ENCODE measurements at regions not wholly inside any gene's neighbourhood (a gene's known extent, or its start where the extent isn't known, plus 50 kb on each side); places are given as distances from the start of the nearest gene placed in this dataset.
"Not testable (repeated sequence)": the region's sequence is repeated elsewhere in the genome, so short reads cannot be mapped to it uniquely, and the experiment has no call there.

DNA sequence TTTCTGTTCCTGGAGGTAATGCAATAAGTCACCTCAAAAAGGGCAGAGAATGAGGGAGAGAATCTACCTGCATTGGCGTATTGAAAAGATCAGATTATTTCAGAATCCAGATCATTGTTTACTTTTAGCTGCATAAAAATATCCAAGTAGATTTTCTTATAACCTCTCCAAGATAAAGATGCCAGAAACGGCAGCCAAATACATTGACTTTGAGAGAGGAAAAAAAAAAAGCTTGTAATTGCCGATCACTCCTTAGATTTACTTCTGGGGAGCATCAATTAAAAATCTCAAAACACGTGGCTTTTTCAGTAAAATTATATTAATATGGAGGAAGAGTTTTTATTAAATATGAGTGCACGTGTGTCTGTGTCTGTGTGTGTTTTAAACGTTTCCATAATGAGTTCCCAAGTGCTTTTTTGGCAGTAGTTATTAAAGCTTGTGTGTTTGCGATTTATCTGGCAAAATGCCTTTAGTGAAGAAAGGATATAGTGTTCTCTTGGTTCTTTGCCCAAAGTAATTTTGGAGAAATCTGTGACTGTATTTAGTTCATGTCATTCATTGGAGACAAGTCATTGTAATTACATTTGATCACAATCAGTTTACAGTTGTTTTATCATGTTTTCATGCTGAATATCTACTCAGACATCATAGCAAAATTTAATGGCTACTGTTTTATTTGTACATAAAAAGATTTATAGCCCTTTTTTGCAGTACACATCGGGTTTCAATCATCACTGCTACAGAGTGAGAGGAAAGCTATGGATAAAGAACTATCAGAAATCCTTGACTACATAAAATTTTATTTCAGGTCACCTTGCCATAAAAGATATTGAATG, 176.1 kb downstream of the TM9SF2 start:
- TF ChIP-seq, protein P1, sequence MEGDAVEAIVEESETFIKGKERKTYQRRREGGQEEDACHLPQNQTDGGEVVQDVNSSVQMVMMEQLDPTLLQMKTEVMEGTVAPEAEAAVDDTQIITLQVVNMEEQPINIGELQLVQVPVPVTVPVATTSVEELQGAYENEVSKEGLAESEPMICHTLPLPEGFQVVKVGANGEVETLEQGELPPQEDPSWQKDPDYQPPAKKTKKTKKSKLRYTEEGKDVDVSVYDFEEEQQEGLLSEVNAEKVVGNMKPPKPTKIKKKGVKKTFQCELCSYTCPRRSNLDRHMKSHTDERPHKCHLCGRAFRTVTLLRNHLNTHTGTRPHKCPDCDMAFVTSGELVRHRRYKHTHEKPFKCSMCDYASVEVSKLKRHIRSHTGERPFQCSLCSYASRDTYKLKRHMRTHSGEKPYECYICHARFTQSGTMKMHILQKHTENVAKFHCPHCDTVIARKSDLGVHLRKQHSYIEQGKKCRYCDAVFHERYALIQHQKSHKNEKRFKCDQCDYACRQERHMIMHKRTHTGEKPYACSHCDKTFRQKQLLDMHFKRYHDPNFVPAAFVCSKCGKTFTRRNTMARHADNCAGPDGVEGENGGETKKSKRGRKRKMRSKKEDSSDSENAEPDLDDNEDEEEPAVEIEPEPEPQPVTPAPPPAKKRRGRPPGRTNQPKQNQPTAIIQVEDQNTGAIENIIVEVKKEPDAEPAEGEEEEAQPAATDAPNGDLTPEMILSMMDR (conservative IDR thresholded peaks at IDR 0.05) = no peak
- peaks cover 11% of the 10 kb centered on the region for H3K4me1 Mint-ChIP-seq
- no peaks in the 10 kb centered on the region for H3K27me3 Mint-ChIP-seq (ENCODE audit: low read depth)
- H3K4me3 Mint-ChIP-seq = no peak overlapping the region
- no peak for DNase-seq (ENCODE audit: low read depth, low spot score)
- peaks cover 2% of the 10 kb centered on the region for H3K36me3 Mint-ChIP-seq (ENCODE audit: low read depth)
- H3K9me3 Mint-ChIP-seq = peaks cover 3% of the 10 kb centered on the region
- no peak overlapping the region for H3K27ac Mint-ChIP-seq (ENCODE audit: unreplicated experiment)

DNA sequence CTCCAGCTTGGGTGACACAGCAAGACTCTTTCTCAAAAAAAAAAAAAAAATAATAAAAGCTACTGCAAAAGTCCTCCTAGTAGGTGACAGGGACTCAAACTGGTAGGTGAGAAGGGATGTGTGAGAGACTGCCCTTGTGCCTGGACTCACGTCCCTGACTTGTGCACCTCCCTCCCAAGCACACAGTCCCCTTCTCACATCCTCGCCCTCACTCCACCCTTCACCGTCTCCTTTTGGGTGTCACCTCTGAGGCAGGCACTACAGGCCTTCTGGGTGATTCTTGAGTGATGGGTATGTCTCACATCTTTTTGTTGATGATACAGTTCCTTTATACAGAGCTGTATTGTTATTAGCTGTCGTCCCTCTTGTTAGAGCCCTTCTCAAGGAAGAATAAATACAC, 170.5 kb downstream of the TM9SF2 start:
- peaks cover 2% of the 10 kb centered on the region for H3K36me3 Mint-ChIP-seq (ENCODE audit: low read depth)
- H3K27me3 Mint-ChIP-seq (ENCODE audit: low read depth) = peaks cover 3% of the 10 kb centered on the region
- H3K27ac Mint-ChIP-seq (ENCODE audit: unreplicated experiment) = no peak overlapping the region
- TF ChIP-seq, protein P1 (conservative IDR thresholded peaks at IDR 0.05) = no peak
- DNase-seq (ENCODE audit: low read depth, low spot score) = no peak
- no peak overlapping the region for H3K4me3 Mint-ChIP-seq
- H3K9me3 Mint-ChIP-seq = peaks cover 3% of the 10 kb centered on the region
- H3K4me1 Mint-ChIP-seq = peaks cover 12% of the 10 kb centered on the region

DNA sequence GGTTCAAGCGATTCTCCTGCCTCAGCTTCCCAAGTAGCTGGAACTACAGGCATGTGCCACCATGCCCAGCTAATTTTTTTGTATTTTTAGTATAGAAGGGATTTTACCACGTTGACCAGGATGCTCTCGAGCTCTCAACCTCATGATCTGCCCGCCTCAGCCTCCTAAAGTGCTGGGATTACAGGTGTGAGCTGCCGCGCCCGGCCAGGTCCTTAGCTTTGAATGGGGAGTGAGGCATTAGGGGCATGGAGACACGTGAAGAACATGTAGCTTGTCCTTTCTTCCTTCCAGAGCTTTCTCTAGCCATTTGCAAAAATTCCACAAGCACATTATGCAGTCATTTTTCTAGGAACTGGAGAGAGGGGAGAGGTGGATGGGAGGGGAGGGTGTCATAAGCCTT, 167.8 kb downstream of the TM9SF2 start:
- not testable (repeated sequence) for DNase-seq (ENCODE audit: low read depth, low spot score); H3K27me3 Mint-ChIP-seq (ENCODE audit: low read depth); H3K36me3 Mint-ChIP-seq (ENCODE audit: low read depth); H3K4me3 Mint-ChIP-seq; H3K27ac Mint-ChIP-seq (ENCODE audit: unreplicated experiment); H3K9me3 Mint-ChIP-seq
- peaks cover 12% of the 10 kb centered on the region for H3K4me1 Mint-ChIP-seq

DNA sequence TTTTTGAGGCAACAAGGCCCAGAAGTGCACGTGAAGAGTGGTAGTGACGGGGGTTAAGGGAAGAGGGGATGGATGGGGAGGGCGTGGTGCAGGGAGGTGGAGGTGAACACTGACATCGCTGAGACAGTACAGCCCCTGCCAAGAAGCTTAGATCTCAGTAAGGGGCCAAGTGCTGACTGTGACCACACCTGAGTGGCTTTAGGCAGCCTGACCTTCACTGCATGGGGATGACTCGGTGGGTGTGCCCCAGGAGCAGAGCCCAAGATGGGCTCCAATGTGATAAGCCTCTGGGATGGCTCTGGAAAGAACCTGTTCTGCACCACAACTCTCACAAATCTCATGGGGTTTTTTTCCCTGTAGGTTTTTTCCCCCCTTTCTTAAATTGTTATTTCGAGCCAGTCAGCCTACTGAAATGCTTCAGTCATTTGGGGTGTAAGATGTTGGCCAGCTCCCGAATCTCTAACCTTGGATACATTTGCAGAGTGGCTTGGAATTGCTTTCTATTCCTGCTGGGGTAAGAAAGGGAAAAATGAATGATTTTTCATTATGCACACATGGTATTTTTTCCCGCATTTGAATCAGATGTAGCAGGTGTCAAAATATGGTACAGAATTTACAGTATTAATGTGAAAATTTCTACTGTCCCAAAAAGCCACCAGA, 165.0 kb downstream of the TM9SF2 start:
- Mint-ChIP-seq H3K4me3 (no peak overlapping the region), H3K36me3 (ENCODE audit: low read depth) (no peaks in the 10 kb centered on the region), H3K27me3 (ENCODE audit: low read depth) (peaks cover 22% of the 10 kb centered on the region), H3K4me1 (peaks cover 28% of the 10 kb centered on the region), H3K27ac (ENCODE audit: unreplicated experiment) (no peak overlapping the region), H3K9me3 (no peaks in the 10 kb centered on the region)
- no peak for DNase-seq (ENCODE audit: low read depth, low spot score)
- TF ChIP-seq, protein P1 (conservative IDR thresholded peaks at IDR 0.05) = no peak

DNA sequence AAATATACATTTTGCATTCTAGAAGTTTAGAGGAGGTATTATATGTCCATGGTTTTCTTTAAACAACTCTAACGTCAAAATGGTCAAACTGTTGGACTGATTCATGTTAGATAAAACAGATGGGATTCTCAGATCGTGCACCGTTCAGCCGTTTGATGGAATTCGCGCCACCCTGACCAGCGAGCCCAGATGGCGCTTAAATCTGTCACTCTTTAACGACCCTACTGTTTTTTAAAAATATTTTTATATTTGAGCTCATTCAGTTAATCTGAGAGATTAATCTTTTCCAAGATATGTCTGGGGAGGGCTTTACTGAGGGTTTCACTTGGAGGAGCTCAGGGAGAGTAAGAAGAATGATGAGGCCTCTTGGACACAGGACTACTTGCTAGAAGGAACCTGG, 164.4 kb downstream of the TM9SF2 start:
- Mint-ChIP-seq H3K27me3 (ENCODE audit: low read depth) (peaks cover 22% of the 10 kb centered on the region), H3K27ac (ENCODE audit: unreplicated experiment) (no peak overlapping the region), H3K9me3 (no peaks in the 10 kb centered on the region), H3K36me3 (ENCODE audit: low read depth) (no peaks in the 10 kb centered on the region), H3K4me3 (no peak overlapping the region), H3K4me1 (peaks cover 23% of the 10 kb centered on the region)
- TF ChIP-seq, protein P1 (conservative IDR thresholded peaks at IDR 0.05) = no peak
- no peak for DNase-seq (ENCODE audit: low read depth, low spot score)

DNA sequence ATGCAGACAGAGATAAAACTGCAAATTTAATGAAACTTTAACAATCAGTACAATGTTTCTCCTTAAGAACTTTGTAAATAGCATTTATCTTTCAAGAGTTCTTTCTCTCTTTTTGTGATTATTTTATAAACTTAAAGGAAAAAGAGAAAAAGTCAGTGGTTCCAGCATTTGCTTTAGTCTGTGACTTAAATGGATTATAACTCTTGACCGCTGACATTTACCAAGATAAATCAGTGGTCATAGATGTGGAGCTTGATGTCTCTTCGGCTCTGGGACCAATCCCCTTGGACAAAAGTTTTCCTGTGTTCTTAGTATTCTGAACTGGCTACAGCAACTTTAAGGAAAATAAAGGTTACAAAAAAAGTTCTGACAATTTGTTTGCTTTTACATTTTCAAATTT, 162.6 kb downstream of the TM9SF2 start:
- TF ChIP-seq, protein P1 (conservative IDR thresholded peaks at IDR 0.05) = no peak
- no peak for DNase-seq (ENCODE audit: low read depth, low spot score)
- Mint-ChIP-seq H3K36me3 (ENCODE audit: low read depth) (no peaks in the 10 kb centered on the region), H3K27ac (ENCODE audit: unreplicated experiment) (no peak overlapping the region), H3K4me3 (no peak overlapping the region), H3K27me3 (ENCODE audit: low read depth) (peaks cover 32% of the 10 kb centered on the region), H3K4me1 (peaks cover 38% of the 10 kb centered on the region), H3K9me3 (no peaks in the 10 kb centered on the region)
